NCI-H510A (cell line): ENCODE measurements at regions not wholly inside any gene's neighbourhood (a gene's known extent, or its start where the extent isn't known, plus 50 kb on each side); places are given as distances from the start of the nearest gene placed in this dataset.

Experiments
- DNase-seq: peaks from one replicate; lab custom pipeline; 2025; lab: John Stamatoyannopoulos, UW

- DNase-seq: no peak
Observed at GRCh38 chr11:13104619-13105236, 95.6 kb downstream of the RASSF10 start.

- DNase-seq: peak; percentile 14
Observed at GRCh38 chr11:13105237-13105844, 96.2 kb downstream of the RASSF10 start.

- DNase-seq: no peak
Observed at GRCh38 chr11:13107544-13108044, 98.5 kb downstream of the RASSF10 start.

GRCh38 chr11:13108416-13108815 is 99.3 kb downstream of the RASSF10 start:
- no peak for DNase-seq

GRCh38 chr11:13109616-13110015 is 100.5 kb downstream of the RASSF10 start:
- no peak for DNase-seq

GRCh38 chr11:13110145-13110544 is 101.0 kb downstream of the RASSF10 start:
- DNase-seq: no peak

GRCh38 chr11:13110929-13111812 is 102.1 kb downstream of the RASSF10 start:
- no peak for DNase-seq

GRCh38 chr11:13111813-13112130 is 102.7 kb downstream of the RASSF10 start:
- no peak for DNase-seq

GRCh38 chr11:13114566-13115379 is 105.7 kb downstream of the RASSF10 start:
- DNase-seq: peak; percentile 74

- DNase-seq: no peak
Observed at GRCh38 chr11:13115380-13115675, 106.2 kb downstream of the RASSF10 start.

- no peak for DNase-seq
Observed at GRCh38 chr11:13116491-13116890, 107.4 kb downstream of the RASSF10 start.

- no peak for DNase-seq
Observed at GRCh38 chr11:13117344-13117743, 108.2 kb downstream of the RASSF10 start.

- DNase-seq: no peak
Observed at GRCh38 chr11:13118194-13118593, 109.1 kb downstream of the RASSF10 start.

- DNase-seq: no peak
Observed at GRCh38 chr11:13118650-13119049, 109.5 kb downstream of the RASSF10 start.

GRCh38 chr11:13119361-13119760 is 110.2 kb downstream of the RASSF10 start:
- no peak for DNase-seq

GRCh38 chr11:13119941-13120520 is 110.9 kb downstream of the RASSF10 start:
- DNase-seq: no peak

GRCh38 chr11:13120691-13121090 is 111.6 kb downstream of the RASSF10 start:
- no peak for DNase-seq

- peak; percentile 21 for DNase-seq
Observed at GRCh38 chr11:13126430-13126829, 117.3 kb downstream of the RASSF10 start.

GRCh38 chr11:13127161-13127560 is 118.0 kb downstream of the RASSF10 start:
- DNase-seq: no peak

- no peak for DNase-seq
Observed at GRCh38 chr11:13128354-13128753, 119.2 kb downstream of the RASSF10 start.

GRCh38 chr11:13134066-13134465 is 125.0 kb downstream of the RASSF10 start:
- no peak for DNase-seq

- DNase-seq: no peak
Observed at GRCh38 chr11:13134886-13135285, 125.8 kb downstream of the RASSF10 start.
